ENCODE measurements at regions not wholly inside any gene's neighbourhood (a gene's known extent, or its start where the extent isn't known, plus 50 kb on each side); places are given as distances from the start of the nearest gene placed in this dataset.
"Not testable (repeated sequence)": the region's sequence is repeated elsewhere in the genome, so short reads cannot be mapped to it uniquely, and the experiment has no call there.

GRCh38 chr4:72842323-72842722 is 227.2 kb downstream of the COX18 start:
- no peak for ATAC-seq (ENCODE audit: low read depth)
- Histone ChIP-seq H2AFZ (ENCODE audit: insufficient read depth, low read depth, low read length, poor library complexity, severe bottlenecking) (no peak overlapping the region), H3K4me1 (ENCODE audit: control insufficient read depth in 2 of 2, insufficient read depth in 2 of 2, low read length in 2 of 2) (no peaks in the 10 kb centered on the region), H3K4me2 (replicated peaks; ENCODE audit: low read depth, low read length, poor library complexity, severe bottlenecking) (no peak overlapping the region), H3K27me3 (replicated peaks in 1 of 4; ENCODE audit: control extremely low read depth in 1 of 4, control insufficient read depth in 3 of 4, insufficient read depth in 4 of 4, low read length in 3 of 4) (no peaks in the 10 kb centered on the region), H3K9ac (ENCODE audit: low read length) (no peak overlapping the region), H3K79me2 (ENCODE audit: control insufficient read depth, insufficient read depth, low read length) (no peaks in the 10 kb centered on the region), H3K36me3 (replicated peaks in 1 of 2; ENCODE audit: control extremely low read depth in 1 of 2, control insufficient read depth in 1 of 2, extremely low read depth in 1 of 2, insufficient read depth in 2 of 2, low read length in 1 of 2) (no peaks in the 10 kb centered on the region), H3K27ac (ENCODE audit: low read length in 2 of 2) (no peak overlapping the region), H3K4me3 (ENCODE audit: control extremely low read depth in 1 of 5, extremely low read depth in 1 of 5, insufficient read depth in 1 of 5, low read depth in 2 of 5, low read length in 4 of 5) (no peak overlapping the region), H3K9me3 (ENCODE audit: control extremely low read depth in 1 of 3, control insufficient read depth in 2 of 3, insufficient read depth in 1 of 3, low read length in 2 of 3) (peaks cover 0 to 16% (median 0%) of the 10 kb centered on the region in 3 donors), H4K20me1 (ENCODE audit: control insufficient read depth, insufficient read depth, low read length, poor library complexity, severe bottlenecking) (no peaks in the 10 kb centered on the region)
- Mint-ChIP-seq H3K27ac (no peak overlapping the region), H3K4me1 (peaks cover 2% of the 10 kb centered on the region), H3K4me3 (no peak overlapping the region), H3K9me3 (ENCODE audit: insufficient read depth) (no peaks in the 10 kb centered on the region), H3K27me3 (no peaks in the 10 kb centered on the region)
- no peak for TF ChIP-seq EZH2 (IDR thresholded peaks at IDR 0.05; ENCODE audit: borderline replicate concordance, insufficient read depth, low read depth, low read length, poor library complexity, severe bottlenecking)
- TF ChIP-seq, protein P1, sequence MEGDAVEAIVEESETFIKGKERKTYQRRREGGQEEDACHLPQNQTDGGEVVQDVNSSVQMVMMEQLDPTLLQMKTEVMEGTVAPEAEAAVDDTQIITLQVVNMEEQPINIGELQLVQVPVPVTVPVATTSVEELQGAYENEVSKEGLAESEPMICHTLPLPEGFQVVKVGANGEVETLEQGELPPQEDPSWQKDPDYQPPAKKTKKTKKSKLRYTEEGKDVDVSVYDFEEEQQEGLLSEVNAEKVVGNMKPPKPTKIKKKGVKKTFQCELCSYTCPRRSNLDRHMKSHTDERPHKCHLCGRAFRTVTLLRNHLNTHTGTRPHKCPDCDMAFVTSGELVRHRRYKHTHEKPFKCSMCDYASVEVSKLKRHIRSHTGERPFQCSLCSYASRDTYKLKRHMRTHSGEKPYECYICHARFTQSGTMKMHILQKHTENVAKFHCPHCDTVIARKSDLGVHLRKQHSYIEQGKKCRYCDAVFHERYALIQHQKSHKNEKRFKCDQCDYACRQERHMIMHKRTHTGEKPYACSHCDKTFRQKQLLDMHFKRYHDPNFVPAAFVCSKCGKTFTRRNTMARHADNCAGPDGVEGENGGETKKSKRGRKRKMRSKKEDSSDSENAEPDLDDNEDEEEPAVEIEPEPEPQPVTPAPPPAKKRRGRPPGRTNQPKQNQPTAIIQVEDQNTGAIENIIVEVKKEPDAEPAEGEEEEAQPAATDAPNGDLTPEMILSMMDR (IDR thresholded peaks at IDR 0.05) = no peak
- intact Hi-C loops (cut with micrococcal nuclease) = no loop called here
- ChIA-PET CTCF (no interaction called here), POLR2A (no interaction called here)
- DNase-seq = no peak

GRCh38 chr4:72840166-72840565 is 229.3 kb downstream of the COX18 start:
- H3K79me2 ChIP-seq (ENCODE audit: control insufficient read depth, insufficient read depth, low read length); H3K9ac ChIP-seq (ENCODE audit: low read length); H3K4me3 ChIP-seq (ENCODE audit: control extremely low read depth in 1 of 5, extremely low read depth in 1 of 5, insufficient read depth in 1 of 5, low read depth in 2 of 5, low read length in 4 of 5); H3K36me3 ChIP-seq (replicated peaks in 1 of 2; ENCODE audit: control extremely low read depth in 1 of 2, control insufficient read depth in 1 of 2, extremely low read depth in 1 of 2, insufficient read depth in 2 of 2, low read length in 1 of 2); CTCF ChIA-PET; H3K9me3 ChIP-seq (ENCODE audit: control extremely low read depth in 1 of 3, control insufficient read depth in 2 of 3, insufficient read depth in 1 of 3, low read length in 2 of 3); ATAC-seq (ENCODE audit: low read depth); H3K27me3 ChIP-seq (replicated peaks in 1 of 4; ENCODE audit: control extremely low read depth in 1 of 4, control insufficient read depth in 3 of 4, insufficient read depth in 4 of 4, low read length in 3 of 4); H3K4me2 ChIP-seq (replicated peaks; ENCODE audit: low read depth, low read length, poor library complexity, severe bottlenecking); DNase-seq; H4K20me1 ChIP-seq (ENCODE audit: control insufficient read depth, insufficient read depth, low read length, poor library complexity, severe bottlenecking); H3K27me3 Mint-ChIP-seq; H3K4me1 ChIP-seq (ENCODE audit: control insufficient read depth in 2 of 2, insufficient read depth in 2 of 2, low read length in 2 of 2); H2AFZ ChIP-seq (ENCODE audit: insufficient read depth, low read depth, low read length, poor library complexity, severe bottlenecking); POLR2A ChIA-PET; H3K9me3 Mint-ChIP-seq (ENCODE audit: insufficient read depth); H3K27ac ChIP-seq (ENCODE audit: low read length in 2 of 2); H3K4me1 Mint-ChIP-seq; H3K27ac Mint-ChIP-seq; intact Hi-C loops (cut with micrococcal nuclease); H3K4me3 Mint-ChIP-seq: not testable (repeated sequence)
- no CpG with 5 or more reads among the region's 1 CpG for WGBS (ENCODE audit: insufficient coverage)
